ENCODE measurements at regions not wholly inside any gene's neighbourhood (a gene's known extent, or its start where the extent isn't known, plus 50 kb on each side); places are given as distances from the start of the nearest gene placed in this dataset.

- DNase-seq (ENCODE audit: low read depth), result no peak
- H3K4me3 ChIP-seq (ENCODE audit: low read depth, low read length), result no peak overlapping the region
- TF ChIP-seq CTCF (IDR thresholded peaks at IDR 0.05; ENCODE audit: insufficient read depth, low read depth, low read length), result no peak
These were observed 133.4 kb downstream of the HAO1 start for GRCh38 chr20:7806831-7807230.

- H3K4me3 ChIP-seq (ENCODE audit: low read depth, low read length), result no peak overlapping the region
- no peak for DNase-seq (ENCODE audit: low read depth)
- no peak for TF ChIP-seq CTCF (IDR thresholded peaks at IDR 0.05; ENCODE audit: insufficient read depth, low read depth, low read length)
These were observed 123.0 kb downstream of the HAO1 start for GRCh38 chr20:7817286-7817685.

- no peak for DNase-seq (ENCODE audit: low read depth)
- no peak overlapping the region for H3K4me3 ChIP-seq (ENCODE audit: low read depth, low read length)
- TF ChIP-seq CTCF (IDR thresholded peaks at IDR 0.05; ENCODE audit: insufficient read depth, low read depth, low read length), result no peak
These were observed 121.8 kb downstream of the HAO1 start for GRCh38 chr20:7818477-7818876.

- no peak overlapping the region for H3K4me3 ChIP-seq (ENCODE audit: low read depth, low read length)
- DNase-seq (ENCODE audit: low read depth), result no peak
- no peak for TF ChIP-seq CTCF (IDR thresholded peaks at IDR 0.05; ENCODE audit: insufficient read depth, low read depth, low read length)
These were observed 119.4 kb downstream of the HAO1 start for GRCh38 chr20:7820897-7821296.

- DNase-seq (ENCODE audit: low read depth), result no peak
- no peak overlapping the region for H3K4me3 ChIP-seq (ENCODE audit: low read depth, low read length)
- no peak for TF ChIP-seq CTCF (IDR thresholded peaks at IDR 0.05; ENCODE audit: insufficient read depth, low read depth, low read length)
These were observed 117.5 kb downstream of the HAO1 start for GRCh38 chr20:7822772-7823171.

GRCh38 chr20:7828437-7828836 lies 111.8 kb downstream of the HAO1 start:
- DNase-seq (ENCODE audit: low read depth), result peak; percentile 75

More at GRCh38 chr20:7828437-7828836, 111.8 kb downstream of the HAO1 start:
- TF ChIP-seq CTCF (IDR thresholded peaks at IDR 0.05; ENCODE audit: insufficient read depth, low read depth, low read length), result no peak
- H3K4me3 ChIP-seq (ENCODE audit: low read depth, low read length), result no peak overlapping the region
